Stomach (tissue), 8 donors: ENCODE measurements at regions not wholly inside any gene's neighbourhood (a gene's known extent, or its start where the extent isn't known, plus 50 kb on each side); places are given as distances from the start of the nearest gene placed in this dataset.

Experiments
- DNase-seq, 2 donors: peaks; one replicate each; pipeline versions ENCODE4 v3.0.0 to v3.0.0-alpha.2; 2013 to 2019
- H3K27ac ChIP-seq, 5 donors: fragments of 200-600 bp in 4 of 5; sonication (generic) in 4 of 5; one replicate each; pipeline ENCODE4 v1.5.1; 2013 to 2019; ENCODE audit warnings: mild to moderate bottlenecking in 1 of 5, moderate library complexity in 1 of 5
- H3K27me3 ChIP-seq, 3 donors: fragments of 200-600 bp; sonication (generic); one replicate each; pipeline ENCODE4 v1.5.1; 2017 to 2019; ENCODE audit warnings: mixed run types in 1 of 3
- H3K36me3 ChIP-seq, 4 donors: fragments of 200-600 bp; sonication (generic); 1 replicate in 3 of 4; 2 replicates in 1 of 4; pipeline ENCODE4 v1.5.1; 2016 to 2019
- H3K4me1 ChIP-seq, 4 donors: fragments of 200-600 bp; sonication (generic); one replicate each; pipeline ENCODE4 v1.5.1; 2016 to 2019
- H3K4me3 ChIP-seq, 4 donors: fragments of 200-600 bp; sonication (generic) in 3 of 4; one replicate each; pipeline ENCODE4 v1.5.1; 2016 to 2019; ENCODE audit warnings: mild to moderate bottlenecking in 1 of 4
- H3K9me3 ChIP-seq, 4 donors: fragments of 200-600 bp; sonication (generic); one replicate each; pipeline ENCODE4 v1.5.1; 2016 to 2019
- EP300 ChIP-seq: sonication (generic); formaldehyde crosslinking; IDR thresholded peaks from one replicate; pipeline ENCODE4 v1.6.1; 2017; ENCODE audit warnings: antibody characterized with exemption
- POLR2A ChIP-seq, 4 donors: fragments of 450-650 bp; IDR thresholded peaks; one replicate each; pipeline ENCODE4 v1.6.1; 2016; ENCODE audit warnings: antibody characterized with exemption in 4 of 4, control low read depth in 2 of 4, mild to moderate bottlenecking in 1 of 4, moderate library complexity in 1 of 4
- POLR2AphosphoS5 ChIP-seq, 3 donors: sonication (generic); formaldehyde crosslinking; IDR thresholded peaks; one replicate each; pipeline ENCODE4 v1.6.1; 2016; ENCODE audit warnings: antibody characterized with exemption in 3 of 3
- WGBS, 5 donors: extraction: QIAGEN DNeasy Blood & Tissue Kit in 3 of 5; methylation state at CpG; one replicate each; pipeline versions ENCODE4 v1.1.5 to v1.1.7; 2013 to 2018; 5-methylcytosine and 5-hydroxymethylcytosine counted together
- intact Hi-C: fragments of 100-400 bp; cut with DNase I; formaldehyde crosslinking; loops from one replicate; pipeline ENCODE4 v1.15.1; 2023; ENCODE audit warnings: low total_unique reads
- TF ChIP-seq, protein P1 (sequence below), 7 experiments: fragments of 450-650 bp in 4 of 7; fragments of 200-600 bp in 3 of 7; sonication (generic) in 3 of 7; IDR thresholded peaks; one replicate each; pipeline ENCODE4 v1.5.1; 2016 to 2019; ENCODE audit warnings: antibody characterized with exemption in 7 of 7, control low read depth in 2 of 7, mild to moderate bottlenecking in 1 of 7
- donor health status: healthy with polysubstance abuse.
- donor health status: Bipolar disorder and iron deficiency.
- donor health status: healthy.

DNA sequence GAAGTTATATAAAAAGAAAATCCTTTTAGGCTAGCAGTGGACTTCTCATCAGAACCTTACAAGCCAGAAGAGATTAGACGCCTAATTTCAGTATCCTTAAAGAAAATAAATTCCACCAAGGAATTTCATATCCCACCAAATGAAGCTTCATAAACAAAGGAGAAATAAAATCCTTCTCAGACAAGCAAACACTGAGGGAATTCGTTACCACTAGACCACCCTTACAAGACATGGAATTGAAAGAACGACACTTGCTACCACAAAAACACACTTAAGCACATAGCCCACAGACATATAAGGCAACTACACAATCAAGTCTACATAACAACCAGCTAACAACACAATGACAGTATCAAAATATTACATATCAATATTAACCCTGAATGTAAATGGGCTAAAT lies 299.2 kb downstream of the TOX3 start:
- WGBS, 5 donors = 88 to 96% (median 91%) methylated on average over 3 of the region's 3 CpGs
- Histone ChIP-seq H3K27me3 (no peaks in the 10 kb centered on the region), H3K4me1 (peaks cover 0 to 6% (median 0%) of the 10 kb centered on the region in 4 donors), H3K9me3 (peaks cover 0 to 29% (median 15%) of the 10 kb centered on the region in 4 donors), H3K4me3 (no peak overlapping the region), H3K27ac (no peak overlapping the region), H3K36me3 (no peaks in the 10 kb centered on the region)
- DNase-seq = no peak
- intact Hi-C loops = no loop called here
- TF ChIP-seq, protein P1, sequence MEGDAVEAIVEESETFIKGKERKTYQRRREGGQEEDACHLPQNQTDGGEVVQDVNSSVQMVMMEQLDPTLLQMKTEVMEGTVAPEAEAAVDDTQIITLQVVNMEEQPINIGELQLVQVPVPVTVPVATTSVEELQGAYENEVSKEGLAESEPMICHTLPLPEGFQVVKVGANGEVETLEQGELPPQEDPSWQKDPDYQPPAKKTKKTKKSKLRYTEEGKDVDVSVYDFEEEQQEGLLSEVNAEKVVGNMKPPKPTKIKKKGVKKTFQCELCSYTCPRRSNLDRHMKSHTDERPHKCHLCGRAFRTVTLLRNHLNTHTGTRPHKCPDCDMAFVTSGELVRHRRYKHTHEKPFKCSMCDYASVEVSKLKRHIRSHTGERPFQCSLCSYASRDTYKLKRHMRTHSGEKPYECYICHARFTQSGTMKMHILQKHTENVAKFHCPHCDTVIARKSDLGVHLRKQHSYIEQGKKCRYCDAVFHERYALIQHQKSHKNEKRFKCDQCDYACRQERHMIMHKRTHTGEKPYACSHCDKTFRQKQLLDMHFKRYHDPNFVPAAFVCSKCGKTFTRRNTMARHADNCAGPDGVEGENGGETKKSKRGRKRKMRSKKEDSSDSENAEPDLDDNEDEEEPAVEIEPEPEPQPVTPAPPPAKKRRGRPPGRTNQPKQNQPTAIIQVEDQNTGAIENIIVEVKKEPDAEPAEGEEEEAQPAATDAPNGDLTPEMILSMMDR (IDR thresholded peaks at IDR 0.05) = no peak
- TF ChIP-seq POLR2A (IDR thresholded peaks at IDR 0.05) (no peak), POLR2AphosphoS5 (IDR thresholded peaks at IDR 0.05) (no peak), EP300 (no peak)

DNA sequence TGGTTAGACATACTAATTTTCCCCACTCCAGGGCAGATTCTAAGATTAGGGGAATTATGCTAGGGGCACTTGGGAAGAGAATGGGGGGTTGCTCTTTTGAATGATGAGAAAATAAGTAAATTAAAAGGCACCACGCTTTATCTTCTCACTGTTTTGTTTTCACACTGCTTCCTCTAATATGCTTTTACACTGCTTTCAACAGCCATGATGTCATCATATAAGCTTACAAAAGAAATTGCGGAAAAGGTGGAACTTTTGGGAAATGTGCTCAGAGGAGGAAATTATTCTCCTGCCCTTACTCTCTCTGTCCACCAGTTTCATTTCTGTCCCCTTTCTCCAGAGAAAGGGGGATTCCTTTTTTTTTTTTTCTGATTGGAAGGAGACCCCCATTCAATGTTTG lies 308.2 kb downstream of the TOX3 start:
- no peaks in the 10 kb centered on the region for H3K27me3 ChIP-seq
- H3K4me1 ChIP-seq = peaks cover 0 to 5% (median 0%) of the 10 kb centered on the region in 4 donors
- H3K36me3 ChIP-seq = no peaks in the 10 kb centered on the region
- intact Hi-C loops = no loop called here
- H3K4me3 ChIP-seq = no peak overlapping the region
- TF ChIP-seq, protein P1 (IDR thresholded peaks at IDR 0.05) = no peak
- TF ChIP-seq POLR2A (IDR thresholded peaks at IDR 0.05) (no peak), POLR2AphosphoS5 (IDR thresholded peaks at IDR 0.05) (no peak), EP300 (no peak)
- peaks cover 0 to 6% (median 0%) of the 10 kb centered on the region in 4 donors for H3K9me3 ChIP-seq
- no peak for DNase-seq
- 86 to 97% (median 90%) methylated on average over 2 of the region's 2 CpGs for WGBS, 5 donors
- H3K27ac ChIP-seq = no peak overlapping the region

DNA sequence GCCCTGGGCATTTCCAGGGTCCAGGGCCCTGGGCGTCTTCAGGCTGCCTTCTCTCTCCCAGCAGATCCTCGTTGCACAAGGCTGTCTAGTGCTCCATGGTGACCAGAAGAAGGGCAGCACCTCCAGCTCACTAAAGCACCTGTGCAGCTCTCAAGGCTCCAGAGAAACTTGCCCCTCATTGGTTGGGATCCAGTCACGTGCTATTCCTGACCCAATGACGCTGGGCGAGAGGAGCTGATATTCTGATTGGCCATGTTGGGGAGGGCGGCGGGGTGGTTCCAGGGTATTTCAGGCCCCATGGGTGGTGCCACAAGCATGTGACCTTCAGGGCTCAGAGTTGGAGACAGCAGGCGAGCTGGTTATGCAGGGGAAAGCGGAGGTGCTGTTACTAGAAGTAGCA lies 309.1 kb downstream of the TOX3 start:
- Histone ChIP-seq H3K4me3 (no peak overlapping the region), H3K9me3 (peaks cover 0 to 6% (median 0%) of the 10 kb centered on the region in 4 donors), H3K36me3 (no peaks in the 10 kb centered on the region), H3K27me3 (no peaks in the 10 kb centered on the region), H3K27ac (no peak overlapping the region), H3K4me1 (peaks cover 0 to 5% (median 0%) of the 10 kb centered on the region in 4 donors)
- DNase-seq = no peak
- intact Hi-C loops = no loop called here
- TF ChIP-seq POLR2AphosphoS5 (IDR thresholded peaks at IDR 0.05) = no peak
- TF ChIP-seq, protein P1 (IDR thresholded peaks at IDR 0.05) = no peak
- no peak for TF ChIP-seq EP300
- TF ChIP-seq POLR2A (IDR thresholded peaks at IDR 0.05) = no peak
- 91 to 97% (median 94%) methylated on average over 9 of the region's 9 CpGs for WGBS, 5 donors

DNA sequence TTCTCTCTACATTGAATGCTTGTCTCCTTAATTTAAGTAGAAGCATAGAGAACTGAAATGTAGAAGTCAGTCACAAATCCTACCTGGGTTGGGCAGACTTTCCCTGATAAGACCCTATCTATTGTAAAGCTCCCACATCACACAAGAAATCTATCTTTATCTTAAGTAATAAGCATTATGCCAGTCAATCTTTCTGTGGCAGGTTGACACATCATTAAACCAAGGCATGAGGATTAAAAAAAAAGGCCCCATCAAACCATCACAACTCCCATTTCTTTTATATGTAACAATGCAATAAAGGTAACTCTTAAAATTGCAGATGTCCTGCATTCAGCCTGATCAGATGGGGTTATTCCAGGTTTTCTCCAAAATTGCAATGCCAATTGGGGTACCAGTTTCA lies 311.8 kb downstream of the TOX3 start:
- intact Hi-C loops = no loop called here
- Histone ChIP-seq H3K27ac (no peak overlapping the region), H3K4me3 (no peak overlapping the region), H3K27me3 (no peaks in the 10 kb centered on the region), H3K4me1 (peaks cover 0 to 5% (median 0%) of the 10 kb centered on the region in 4 donors), H3K9me3 (peaks cover 0 to 4% (median 0%) of the 10 kb centered on the region in 4 donors), H3K36me3 (no peaks in the 10 kb centered on the region)
- no peak for TF ChIP-seq EP300
- no peak for TF ChIP-seq POLR2A (IDR thresholded peaks at IDR 0.05)
- no peak for TF ChIP-seq POLR2AphosphoS5 (IDR thresholded peaks at IDR 0.05)
- TF ChIP-seq, protein P1 (IDR thresholded peaks at IDR 0.05) = no peak
- DNase-seq = no peak
